ENCODE measurements at regions not wholly inside any gene's neighbourhood (a gene's known extent, or its start where the extent isn't known, plus 50 kb on each side); places are given as distances from the start of the nearest gene placed in this dataset.

GRCh38 chr2:221816566-221816965, 244.5 kb upstream of the EPHA4 start:
- no peak for ATAC-seq (ENCODE audit: low FRiP score)
- TF ChIP-seq CTCF (IDR thresholded peaks at IDR 0.05), result no peak
- DNase-seq (ENCODE audit: low spot score), result no peak

- DNase-seq (ENCODE audit: low spot score), result no peak
- TF ChIP-seq CTCF (IDR thresholded peaks at IDR 0.05), result no peak
- no peak for ATAC-seq (ENCODE audit: low FRiP score)
Observed at GRCh38 chr2:221810650-221811049, 238.5 kb upstream of the EPHA4 start.

DNA sequence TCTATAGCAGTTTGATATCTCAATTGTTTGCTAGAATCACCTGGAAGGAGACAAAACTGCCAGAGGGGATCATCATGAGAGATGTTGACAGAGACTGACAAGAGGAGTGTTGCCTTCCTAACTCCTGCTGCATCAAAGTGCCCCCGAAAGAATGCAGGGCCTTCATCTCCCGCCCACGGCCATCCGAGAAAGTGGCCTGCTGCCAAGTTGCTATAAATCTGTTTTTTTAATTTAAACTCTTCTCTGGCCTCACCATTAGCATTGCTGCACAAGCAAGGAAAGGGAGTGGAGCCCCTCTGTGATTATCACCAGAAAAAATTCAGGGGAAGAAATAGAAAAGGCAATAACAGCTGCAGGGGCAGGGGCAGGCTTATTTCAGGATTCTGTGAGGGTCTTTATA, 238.1 kb upstream of the EPHA4 start:
- DNase-seq (ENCODE audit: low spot score) (no peak), ATAC-seq (ENCODE audit: low FRiP score) (no peak)
- TF ChIP-seq CTCF (IDR thresholded peaks at IDR 0.05), result no peak

DNA sequence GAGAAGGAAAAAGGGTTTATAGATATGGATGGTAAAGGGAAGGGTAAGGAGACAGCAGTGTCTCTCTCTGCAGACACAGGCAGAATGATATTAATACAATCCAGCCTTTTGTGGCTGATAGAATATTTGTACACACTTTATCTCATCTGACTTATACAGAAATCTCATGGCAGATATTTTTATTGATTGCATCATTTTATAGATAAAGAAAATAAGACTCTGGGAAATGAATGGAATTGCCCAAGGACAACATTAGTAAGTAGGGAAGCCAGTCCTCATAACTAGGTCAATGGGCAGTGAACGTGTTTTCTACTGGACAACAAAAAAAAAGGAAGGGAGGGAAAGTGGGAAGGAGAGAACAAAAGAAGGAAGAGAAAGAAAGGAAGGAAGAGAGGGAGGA, 236.4 kb upstream of the EPHA4 start:
- no peak for TF ChIP-seq CTCF (IDR thresholded peaks at IDR 0.05)
- DNase-seq (ENCODE audit: low spot score) (no peak), ATAC-seq (ENCODE audit: low FRiP score) (no peak)

GRCh38 chr2:221807706-221808105, 235.6 kb upstream of the EPHA4 start:
- DNase-seq (ENCODE audit: low spot score), result no peak
- no peak for TF ChIP-seq CTCF (IDR thresholded peaks at IDR 0.05)
- ATAC-seq (ENCODE audit: low FRiP score), result no peak

GRCh38 chr2:221802089-221802488, 230.0 kb upstream of the EPHA4 start:
- DNase-seq (ENCODE audit: low spot score) (no peak), ATAC-seq (ENCODE audit: low FRiP score) (no peak)
- no peak for TF ChIP-seq CTCF (IDR thresholded peaks at IDR 0.05)

GRCh38 chr2:221792971-221793521, 220.9 kb upstream of the EPHA4 start:
- no peak for DNase-seq (ENCODE audit: low spot score)
- no peak for ATAC-seq (ENCODE audit: low FRiP score)
- no peak for TF ChIP-seq CTCF (IDR thresholded peaks at IDR 0.05)

Measured in omental fat pad (tissue), 3 donors.